ENCODE measurements at regions not wholly inside any gene's neighbourhood (a gene's known extent, or its start where the extent isn't known, plus 50 kb on each side); places are given as distances from the start of the nearest gene placed in this dataset.

- no peak for TF ChIP-seq CTCF (IDR thresholded peaks at IDR 0.05; ENCODE audit: low read depth, low read length)
- no peak for TF ChIP-seq EZH2phosphoT487 (IDR thresholded peaks at IDR 0.05; ENCODE audit: low read depth)
Observed at GRCh38 chr7:68205826-68206225, 1209.2 kb downstream of the TYW1 start.

Measured in OCI-LY3 (cell line).